PFSK-1 (cell line): ENCODE measurements at regions not wholly inside any gene's neighbourhood (a gene's known extent, or its start where the extent isn't known, plus 50 kb on each side); places are given as distances from the start of the nearest gene placed in this dataset.

ENCODE experiments used
- FOXP2 ChIP-seq: optimal IDR thresholded peaks from 2 replicates; pipeline ENCODE3; 2011; ENCODE audit warnings: borderline replicate concordance, control low read depth, inconsistent platforms; ENCODE audit not compliant: insufficient read depth; ENCODE audit errors: extremely low read length, extremely low read depth
- POLR2AphosphoS5 ChIP-seq: IDR thresholded peaks from 2 replicates; pipeline ENCODE4 v1.6.1; 2012; ENCODE audit warnings: low read depth, mild to moderate bottlenecking, control low read depth, low read length, moderate library complexity
- REST ChIP-seq, 2 experiments: IDR thresholded peaks; 2 replicates each; pipeline versions ENCODE4 v1.6.1 to v1.8.0; 2011 to 2012; ENCODE audit warnings: low read depth in 2 of 2, low read length in 2 of 2, control low read depth in 1 of 2, inconsistent platforms in 1 of 2, mild to moderate bottlenecking in 1 of 2, moderate library complexity in 1 of 2; ENCODE audit not compliant: insufficient read depth in 1 of 2
- SIN3A ChIP-seq: IDR thresholded peaks from 2 replicates; pipeline ENCODE4 v1.6.1; 2012; ENCODE audit warnings: mild to moderate bottlenecking, low read length, moderate library complexity, borderline replicate concordance; ENCODE audit not compliant: insufficient read depth
- TAF1 ChIP-seq: IDR thresholded peaks from 2 replicates; pipeline ENCODE4 v1.6.1; 2012; ENCODE audit warnings: low read length, control low read depth, borderline replicate concordance; ENCODE audit not compliant: insufficient read depth

GRCh38 chr7:132072873-132073272 is 503.4 kb downstream of the PLXNA4 start:
- TF ChIP-seq REST (IDR thresholded peaks at IDR 0.05; ENCODE audit: insufficient read depth in 1 of 2, low read depth in 2 of 2, low read length in 2 of 2) = no peak
- no peak for TF ChIP-seq SIN3A
- TF ChIP-seq FOXP2 = no peak
- no peak for TF ChIP-seq POLR2AphosphoS5
- no peak for TF ChIP-seq TAF1

GRCh38 chr7:132072165-132072564 is 504.1 kb downstream of the PLXNA4 start:
- TF ChIP-seq REST (IDR thresholded peaks at IDR 0.05; ENCODE audit: insufficient read depth in 1 of 2, low read depth in 2 of 2, low read length in 2 of 2) (no peak), TAF1 (no peak), SIN3A (no peak), FOXP2 (no peak), POLR2AphosphoS5 (no peak)

GRCh38 chr7:132069306-132069705 is 507.0 kb downstream of the PLXNA4 start:
- TF ChIP-seq SIN3A = no peak
- TF ChIP-seq FOXP2 = no peak
- no peak for TF ChIP-seq REST (IDR thresholded peaks at IDR 0.05; ENCODE audit: insufficient read depth in 1 of 2, low read depth in 2 of 2, low read length in 2 of 2)
- TF ChIP-seq POLR2AphosphoS5 = no peak
- no peak for TF ChIP-seq TAF1

- TF ChIP-seq POLR2AphosphoS5 (no peak), TAF1 (no peak), SIN3A (no peak), REST (IDR thresholded peaks at IDR 0.05; ENCODE audit: insufficient read depth in 1 of 2, low read depth in 2 of 2, low read length in 2 of 2) (no peak), FOXP2 (no peak)
Measured at GRCh38 chr7:132066761-132067171, 509.5 kb downstream of the PLXNA4 start.

GRCh38 chr7:132065989-132066603 is 509.7 kb upstream of the PODXL start:
- no peak for TF ChIP-seq SIN3A
- TF ChIP-seq POLR2AphosphoS5 = no peak
- TF ChIP-seq REST (IDR thresholded peaks at IDR 0.05; ENCODE audit: insufficient read depth in 1 of 2, low read depth in 2 of 2, low read length in 2 of 2) = no peak
- no peak for TF ChIP-seq FOXP2
- no peak for TF ChIP-seq TAF1
